Trophoblast cell (in vitro differentiated cells and primary cell): ENCODE measurements at regions not wholly inside any gene's neighbourhood (a gene's known extent, or its start where the extent isn't known, plus 50 kb on each side); places are given as distances from the start of the nearest gene placed in this dataset.

ENCODE experiments used
- DNase-seq, 2 donors: peaks; one replicate each; pipeline ENCODE4 v3.0.0-alpha.2; 2016
- H2AFZ ChIP-seq: 2 replicates; pipeline ENCODE4 v1.6.1; 2013; ENCODE audit warnings: low read length, moderate library complexity, mild to moderate bottlenecking; ENCODE audit not compliant: insufficient read depth, poor library complexity
- H2AK5ac ChIP-seq: 2 replicates; pipeline ENCODE4 v1.6.1; 2013; ENCODE audit warnings: mild to moderate bottlenecking, low read length
- H2BK120ac ChIP-seq: 2 replicates; pipeline ENCODE4 v1.6.1; 2013; ENCODE audit warnings: low read length, mild to moderate bottlenecking, moderate library complexity; ENCODE audit not compliant: insufficient read depth, poor library complexity
- H2BK12ac ChIP-seq: 2 replicates; pipeline ENCODE4 v1.6.1; 2013; ENCODE audit warnings: mild to moderate bottlenecking, low read length, moderate library complexity
- H2BK5ac ChIP-seq: 2 replicates; pipeline ENCODE4 v1.6.1; 2013; ENCODE audit warnings: low read length, low read depth, moderate library complexity, mild to moderate bottlenecking; ENCODE audit not compliant: poor library complexity
- H3K14ac ChIP-seq: 2 replicates; pipeline ENCODE4 v1.6.1; 2013; ENCODE audit warnings: mild to moderate bottlenecking, low read length
- H3K18ac ChIP-seq: 2 replicates; pipeline ENCODE4 v1.6.1; 2013; ENCODE audit warnings: mild to moderate bottlenecking, low read length
- H3K23ac ChIP-seq: 2 replicates; pipeline ENCODE4 v1.6.1; 2013; ENCODE audit warnings: low read length
- H3K27ac ChIP-seq: 2 replicates; pipeline ENCODE4 v1.5.1; 2013; ENCODE audit warnings: low read depth, mild to moderate bottlenecking, inconsistent platforms, low read length, moderate library complexity
- H3K27me3 ChIP-seq: 2 replicates; pipeline ENCODE4 v1.6.1; 2013; ENCODE audit warnings: inconsistent platforms, mild to moderate bottlenecking, low read length, moderate library complexity; ENCODE audit not compliant: insufficient read depth
- H3K36me3 ChIP-seq, 2 experiments: 1 replicate in 1 of 2; 2 replicates in 1 of 2; pipeline ENCODE4 v1.6.1; 2013; ENCODE audit warnings: low read length in 2 of 2, mild to moderate bottlenecking in 2 of 2, moderate library complexity in 1 of 2; ENCODE audit not compliant: insufficient read depth in 2 of 2, control insufficient read depth in 1 of 2
- H3K4ac ChIP-seq: 2 replicates; pipeline ENCODE4 v1.6.1; 2013; ENCODE audit warnings: low read depth, mild to moderate bottlenecking, low read length, moderate library complexity
- H3K4me1 ChIP-seq, 2 experiments: 1 replicate in 1 of 2; 2 replicates in 1 of 2; pipeline ENCODE4 v1.6.1; 2013; ENCODE audit warnings: low read length in 2 of 2, mild to moderate bottlenecking in 2 of 2, moderate library complexity in 1 of 2; ENCODE audit not compliant: insufficient read depth in 2 of 2, control insufficient read depth in 1 of 2
- H3K4me2 ChIP-seq: 2 replicates; pipeline ENCODE4 v1.6.1; 2013; ENCODE audit warnings: inconsistent platforms, mild to moderate bottlenecking, low read length, moderate library complexity
- H3K4me3 ChIP-seq: 2 replicates; pipeline ENCODE4 v1.5.1; 2013; ENCODE audit warnings: mild to moderate bottlenecking, low read depth, low read length, inconsistent platforms
- H3K79me1 ChIP-seq: one replicate; pipeline ENCODE4 v1.6.1; 2013; ENCODE audit warnings: low read length
- H3K79me2 ChIP-seq: 2 replicates; pipeline ENCODE4 v1.6.1; 2013; ENCODE audit warnings: low read length, mild to moderate bottlenecking; ENCODE audit not compliant: control insufficient read depth, insufficient read depth, poor library complexity
- H3K9ac ChIP-seq: 2 replicates; pipeline ENCODE4 v1.6.1; 2013; ENCODE audit warnings: mild to moderate bottlenecking, low read length
- H3K9me3 ChIP-seq: 2 replicates; pipeline ENCODE4 v1.6.1; 2013; ENCODE audit warnings: low read depth, mild to moderate bottlenecking, control low read depth, inconsistent platforms, low read length; ENCODE audit not compliant: insufficient read depth
- H4K12ac ChIP-seq: 2 replicates; pipeline ENCODE4 v1.6.1; 2013; ENCODE audit warnings: low read depth, mild to moderate bottlenecking, low read length, moderate library complexity
- H4K8ac ChIP-seq: 2 replicates; pipeline ENCODE4 v1.6.1; 2013; ENCODE audit warnings: low read depth, mild to moderate bottlenecking, low read length, moderate library complexity
- H4K91ac ChIP-seq: one replicate; pipeline ENCODE4 v1.6.1; 2013; ENCODE audit warnings: low read depth, mild to moderate bottlenecking, low read length, moderate library complexity
- WGBS: extraction: QIAGEN DNeasy Blood & Tissue Kit; methylation state at CpG from one replicate; pipeline ENCODE4 v1.1.7; 2013; ENCODE audit warnings: missing lambda C conversion rate; ENCODE audit not compliant: insufficient read length, insufficient coverage; ENCODE audit errors: extremely low coverage; 5-methylcytosine and 5-hydroxymethylcytosine counted together

GRCh38 chr6:85245004-85245403 is 204.9 kb upstream of the NT5E start:
- no peak overlapping the region for H3K4ac ChIP-seq
- no peaks in the 10 kb centered on the region for H3K79me2 ChIP-seq
- no peak overlapping the region for H3K27ac ChIP-seq
- no peaks in the 10 kb centered on the region for H3K9me3 ChIP-seq
- H2AFZ ChIP-seq, result no peak overlapping the region
- WGBS, result no CpG with 5 or more reads among the region's 3 CpGs
- no peaks in the 10 kb centered on the region for H3K27me3 ChIP-seq
- no peak overlapping the region for H4K8ac ChIP-seq
- H3K79me1 ChIP-seq, result no peaks in the 10 kb centered on the region
- no peaks in the 10 kb centered on the region for H3K36me3 ChIP-seq
- no peak overlapping the region for H3K23ac ChIP-seq
- no peak overlapping the region for H2BK5ac ChIP-seq
- H3K18ac ChIP-seq, result no peak overlapping the region
- H3K14ac ChIP-seq, result no peak overlapping the region
- H2BK12ac ChIP-seq, result no peak overlapping the region
- no peak overlapping the region for H3K4me3 ChIP-seq
- H4K91ac ChIP-seq, result no peak overlapping the region
- DNase-seq, result no peak
- H3K4me2 ChIP-seq, result no peak overlapping the region
- H2AK5ac ChIP-seq, result no peak overlapping the region
- no peaks in the 10 kb centered on the region for H3K4me1 ChIP-seq
- no peak overlapping the region for H2BK120ac ChIP-seq
- H3K9ac ChIP-seq, result no peak overlapping the region
- no peak overlapping the region for H4K12ac ChIP-seq

DNA sequence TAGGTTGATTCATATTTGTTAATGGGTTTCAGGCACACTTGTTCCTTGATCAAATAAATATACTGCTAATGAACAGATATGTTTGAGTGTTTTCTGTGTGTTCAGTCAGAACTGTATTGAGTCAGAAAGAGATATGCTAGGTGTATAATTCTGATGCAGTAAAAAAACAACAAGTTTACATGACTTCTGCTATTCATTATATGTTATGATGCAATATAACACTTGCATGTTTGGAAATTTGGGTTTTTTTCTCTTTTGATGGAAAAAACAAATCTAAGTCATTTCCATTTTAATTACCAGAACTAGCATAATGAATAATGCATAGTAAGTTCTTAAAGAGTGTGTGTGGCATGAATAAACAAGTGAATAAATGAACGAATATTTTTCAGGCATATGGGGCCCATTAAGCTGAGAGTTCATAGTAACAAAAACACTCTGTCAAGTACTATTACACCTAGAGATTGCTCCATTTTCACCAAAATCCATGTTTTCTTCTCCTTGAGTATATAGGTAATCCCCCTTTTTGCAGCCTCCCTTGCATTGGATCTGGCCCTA is 208.3 kb upstream of the NT5E start:
- no peaks in the 10 kb centered on the region for H3K79me2 ChIP-seq
- no peak overlapping the region for H3K4ac ChIP-seq
- H4K91ac ChIP-seq, result no peak overlapping the region
- H3K9me3 ChIP-seq, result no peaks in the 10 kb centered on the region
- no peak overlapping the region for H2BK12ac ChIP-seq
- no peak overlapping the region for H2AK5ac ChIP-seq
- H3K14ac ChIP-seq, result no peak overlapping the region
- H3K9ac ChIP-seq, result no peak overlapping the region
- no peak overlapping the region for H2BK5ac ChIP-seq
- WGBS, result no CpG with 5 or more reads among the region's 1 CpG
- no peaks in the 10 kb centered on the region for H3K27me3 ChIP-seq
- no peak overlapping the region for H3K27ac ChIP-seq
- H3K23ac ChIP-seq, result no peak overlapping the region
- H4K12ac ChIP-seq, result no peak overlapping the region
- no peak overlapping the region for H2BK120ac ChIP-seq
- H2AFZ ChIP-seq, result no peak overlapping the region
- H3K4me2 ChIP-seq, result no peak overlapping the region
- no peak overlapping the region for H3K4me3 ChIP-seq
- no peak overlapping the region for H3K18ac ChIP-seq
- H3K79me1 ChIP-seq, result no peaks in the 10 kb centered on the region
- H3K4me1 ChIP-seq, result no peaks in the 10 kb centered on the region
- H4K8ac ChIP-seq, result no peak overlapping the region
- no peaks in the 10 kb centered on the region for H3K36me3 ChIP-seq
- DNase-seq, result no peak

DNA sequence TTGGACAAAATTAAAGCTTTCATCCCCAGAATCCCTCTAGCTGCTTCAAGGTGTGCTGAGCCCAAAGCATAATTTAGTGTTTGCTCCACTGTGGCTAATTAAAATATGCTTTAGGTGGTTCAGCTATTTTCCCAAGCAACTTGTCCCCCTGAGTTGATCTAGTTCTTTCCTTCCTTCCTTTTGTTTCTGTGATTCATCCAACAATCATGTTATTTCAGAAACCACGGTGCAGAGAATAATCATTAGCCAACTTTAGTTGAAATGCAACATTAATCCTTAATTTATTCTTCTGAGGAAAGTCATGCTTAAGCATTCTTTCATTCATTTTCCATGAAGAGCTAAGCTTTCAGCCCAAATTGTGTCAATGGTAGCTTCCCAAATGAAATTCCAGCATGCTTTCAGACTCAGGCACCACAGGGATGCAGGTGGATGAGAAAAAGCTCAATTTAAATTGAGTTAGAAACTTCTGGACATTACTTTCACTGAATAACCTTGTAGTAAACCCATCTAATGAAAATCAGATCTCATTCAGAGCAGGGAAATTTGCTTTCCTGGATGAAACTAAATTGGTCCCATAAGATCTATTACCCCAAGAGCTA is 209.0 kb upstream of the NT5E start:
- Histone ChIP-seq H4K12ac (no peak overlapping the region), H3K79me2 (no peaks in the 10 kb centered on the region), H3K4ac (no peak overlapping the region), H4K8ac (no peak overlapping the region), H3K79me1 (no peaks in the 10 kb centered on the region), H3K9me3 (no peaks in the 10 kb centered on the region), H3K14ac (no peak overlapping the region), H3K27me3 (no peaks in the 10 kb centered on the region), H2BK5ac (no peak overlapping the region), H3K18ac (no peak overlapping the region), H2BK12ac (no peak overlapping the region), H3K23ac (no peak overlapping the region), H2AFZ (no peak overlapping the region), H3K36me3 (no peaks in the 10 kb centered on the region), H3K4me2 (no peak overlapping the region), H3K4me3 (no peak overlapping the region), H4K91ac (no peak overlapping the region), H2AK5ac (no peak overlapping the region), H3K27ac (no peak overlapping the region), H2BK120ac (no peak overlapping the region), H3K4me1 (no peaks in the 10 kb centered on the region), H3K9ac (no peak overlapping the region)
- no CpG with 5 or more reads among the region's 1 CpG for WGBS
- DNase-seq, result no peak

GRCh38 chr6:85237478-85237877 is 212.4 kb upstream of the NT5E start:
- Histone ChIP-seq H3K4me3 (no peak overlapping the region), H3K9me3 (no peaks in the 10 kb centered on the region), H3K14ac (no peak overlapping the region), H2AFZ (no peak overlapping the region), H3K27ac (no peak overlapping the region), H3K23ac (no peak overlapping the region), H3K4ac (no peak overlapping the region), H3K27me3 (no peaks in the 10 kb centered on the region), H3K18ac (no peak overlapping the region), H4K12ac (no peak overlapping the region), H3K4me2 (no peak overlapping the region), H3K36me3 (no peaks in the 10 kb centered on the region), H3K9ac (no peak overlapping the region), H2BK12ac (no peak overlapping the region), H2BK5ac (no peak overlapping the region), H2BK120ac (no peak overlapping the region), H3K4me1 (no peaks in the 10 kb centered on the region), H4K8ac (no peak overlapping the region), H3K79me2 (no peaks in the 10 kb centered on the region), H4K91ac (no peak overlapping the region), H2AK5ac (no peak overlapping the region), H3K79me1 (no peaks in the 10 kb centered on the region)
- DNase-seq, result no peak
- WGBS, result no CpG with 5 or more reads among the region's 3 CpGs
